Esophagus (tissue), 2 donors: ENCODE measurements at regions not wholly inside any gene's neighbourhood (a gene's known extent, or its start where the extent isn't known, plus 50 kb on each side); places are given as distances from the start of the nearest gene placed in this dataset.

Experiments
- H3K27ac ChIP-seq, 2 donors: one replicate each; pipeline ENCODE4 v1.5.1; 2013; ENCODE audit warnings: low read depth in 2 of 2, mild to moderate bottlenecking in 2 of 2, inconsistent platforms in 1 of 2, low read length in 1 of 2, moderate library complexity in 1 of 2
- H3K27me3 ChIP-seq, 2 donors: one replicate each; pipeline ENCODE4 v1.6.1; 2013; ENCODE audit warnings: low read length in 2 of 2, control low read depth in 1 of 2, mild to moderate bottlenecking in 1 of 2; ENCODE audit not compliant: insufficient read depth in 2 of 2, control insufficient read depth in 1 of 2
- H3K36me3 ChIP-seq, 2 donors: one replicate each; pipeline ENCODE4 v1.6.1; 2013; ENCODE audit warnings: low read length in 1 of 2; ENCODE audit not compliant: control insufficient read depth in 2 of 2, insufficient read depth in 2 of 2
- H3K4me1 ChIP-seq, 2 donors: one replicate each; pipeline ENCODE4 v1.6.1; 2013; ENCODE audit warnings: low read length in 1 of 2; ENCODE audit not compliant: control insufficient read depth in 2 of 2, insufficient read depth in 2 of 2
- H3K4me3 ChIP-seq, 2 donors: one replicate each; pipeline ENCODE4 v1.5.1; 2013; ENCODE audit warnings: low read length in 2 of 2, mild to moderate bottlenecking in 2 of 2, low read depth in 1 of 2, moderate library complexity in 1 of 2
- H3K9me3 ChIP-seq, 2 donors: one replicate each; pipeline ENCODE4 v1.6.1; 2013; ENCODE audit warnings: mild to moderate bottlenecking in 2 of 2, low read depth in 1 of 2, low read length in 1 of 2, moderate library complexity in 1 of 2; ENCODE audit not compliant: control insufficient read depth in 2 of 2, insufficient read depth in 1 of 2
- WGBS, 2 donors: extraction: QIAGEN DNeasy Blood & Tissue Kit; methylation state at CpG; one replicate each; pipeline ENCODE4 v1.1.7; 2013; 5-methylcytosine and 5-hydroxymethylcytosine counted together
- donor health status: healthy with polysubstance abuse.
- donor health status: Bipolar disorder and iron deficiency.

GRCh38 chr10:130928306-130928705 is 383.2 kb downstream of the TCERG1L start:
- no peak overlapping the region for H3K4me3 ChIP-seq
- H3K27ac ChIP-seq = no peak overlapping the region
- H3K9me3 ChIP-seq = peaks cover 0 to 9% of the 10 kb centered on the region in 2 donors
- H3K4me1 ChIP-seq = peaks cover 0 to 9% of the 10 kb centered on the region in 2 donors
- H3K36me3 ChIP-seq = no peaks in the 10 kb centered on the region
- 62 to 64% methylated on average over 3 of the region's 3 CpGs for WGBS, 2 donors
- no peaks in the 10 kb centered on the region for H3K27me3 ChIP-seq

GRCh38 chr10:130929422-130930325 is 381.8 kb downstream of the TCERG1L start:
- no peaks in the 10 kb centered on the region for H3K27me3 ChIP-seq

GRCh38 chr10:130930821-130931220 is 380.7 kb downstream of the TCERG1L start:
- peaks cover 0 to 9% of the 10 kb centered on the region in 2 donors for H3K4me1 ChIP-seq
- H3K36me3 ChIP-seq = no peaks in the 10 kb centered on the region
- no peak overlapping the region for H3K4me3 ChIP-seq
- H3K9me3 ChIP-seq = peaks cover 0 to 2% of the 10 kb centered on the region in 2 donors
- no peak overlapping the region for H3K27ac ChIP-seq
- 74 to 77% methylated on average over 5 of the region's 5 CpGs for WGBS, 2 donors
- H3K27me3 ChIP-seq = no peaks in the 10 kb centered on the region

More at GRCh38 chr10:130929422-130930325, 381.8 kb downstream of the TCERG1L start:
- Histone ChIP-seq H3K36me3 (no peaks in the 10 kb centered on the region), H3K27ac (no peak overlapping the region), H3K4me1 (peaks cover 0 to 9% of the 10 kb centered on the region in 2 donors), H3K9me3 (peaks cover 0 to 9% of the 10 kb centered on the region in 2 donors), H3K4me3 (no peak overlapping the region)
- 51 to 65% methylated on average over 17 of the region's 17 CpGs for WGBS, 2 donors

GRCh38 chr10:130931256-130931655 is 380.3 kb downstream of the TCERG1L start:
- Histone ChIP-seq H3K4me1 (peaks cover 0 to 9% of the 10 kb centered on the region in 2 donors), H3K27ac (no peak overlapping the region), H3K36me3 (no peaks in the 10 kb centered on the region), H3K9me3 (peaks cover 0 to 2% of the 10 kb centered on the region in 2 donors), H3K27me3 (no peaks in the 10 kb centered on the region), H3K4me3 (no peak overlapping the region)
- WGBS, 2 donors = 75 to 78% methylated on average over 7 of the region's 7 CpGs

GRCh38 chr10:130932326-130933007 is 379.1 kb downstream of the TCERG1L start:
- Histone ChIP-seq H3K36me3 (no peaks in the 10 kb centered on the region), H3K27me3 (no peaks in the 10 kb centered on the region), H3K27ac (no peak overlapping the region), H3K4me3 (no peak overlapping the region), H3K4me1 (peaks cover 0 to 9% of the 10 kb centered on the region in 2 donors), H3K9me3 (peaks cover 0 to 2% of the 10 kb centered on the region in 2 donors)
- 85 to 86% methylated on average over 15 of the region's 15 CpGs for WGBS, 2 donors

GRCh38 chr10:130933008-130933390 is 378.5 kb downstream of the TCERG1L start:
- H3K27ac ChIP-seq = no peak overlapping the region
- no peaks in the 10 kb centered on the region for H3K27me3 ChIP-seq
- H3K4me1 ChIP-seq = peaks cover 0 to 9% of the 10 kb centered on the region in 2 donors
- WGBS, 2 donors = 85 to 86% methylated on average over 5 of the region's 5 CpGs
- no peak overlapping the region for H3K4me3 ChIP-seq
- peaks cover 0 to 2% of the 10 kb centered on the region in 2 donors for H3K9me3 ChIP-seq
- H3K36me3 ChIP-seq = no peaks in the 10 kb centered on the region

GRCh38 chr10:130934293-130935127 is 377.0 kb downstream of the TCERG1L start:
- Histone ChIP-seq H3K36me3 (no peaks in the 10 kb centered on the region), H3K4me3 (no peak overlapping the region), H3K27me3 (no peaks in the 10 kb centered on the region), H3K27ac (no peak overlapping the region), H3K9me3 (peaks cover 0 to 2% of the 10 kb centered on the region in 2 donors), H3K4me1 (peaks cover 0 to 5% of the 10 kb centered on the region in 2 donors)
- 62 to 68% methylated on average over 13 of the region's 13 CpGs for WGBS, 2 donors

GRCh38 chr10:130935128-130935439 is 376.4 kb downstream of the TCERG1L start:
- H3K27ac ChIP-seq = no peak overlapping the region
- 55 to 56% methylated on average over 5 of the region's 5 CpGs for WGBS, 2 donors
- no peak overlapping the region for H3K4me3 ChIP-seq
- H3K27me3 ChIP-seq = no peaks in the 10 kb centered on the region
- no peaks in the 10 kb centered on the region for H3K36me3 ChIP-seq
- H3K4me1 ChIP-seq = peaks cover 0 to 1% of the 10 kb centered on the region in 2 donors
- H3K9me3 ChIP-seq = peaks cover 0 to 2% of the 10 kb centered on the region in 2 donors

- WGBS, 2 donors = 69 to 70% methylated on average over 9 of the region's 9 CpGs
- Histone ChIP-seq H3K27me3 (no peaks in the 10 kb centered on the region), H3K9me3 (peaks cover 0 to 2% of the 10 kb centered on the region in 2 donors), H3K4me1 (no peaks in the 10 kb centered on the region), H3K4me3 (no peak overlapping the region), H3K36me3 (no peaks in the 10 kb centered on the region), H3K27ac (no peak overlapping the region)
These were observed 375.5 kb downstream of the TCERG1L start for GRCh38 chr10:130935897-130936550.
